DND-41 (cell line): ENCODE measurements at regions not wholly inside any gene's neighbourhood (a gene's known extent, or its start where the extent isn't known, plus 50 kb on each side); places are given as distances from the start of the nearest gene placed in this dataset.

ENCODE experiments used
- ATAC-seq: fragments of 200-7000 bp; cut with Tn5 transposase; 3 replicates; pipeline ENCODE4 v1.9.1; 2021; ENCODE audit warnings: low read depth; ENCODE audit not compliant: insufficient read depth
- DNase-seq: peaks from one replicate; pipeline ENCODE4 v3.0.0-alpha.2; 2020
- H2AFZ ChIP-seq: 2 replicates; pipeline ENCODE4 v1.6.0; 2012; ENCODE audit warnings: low read depth, low read length
- H3K27ac ChIP-seq: 2 replicates; pipeline ENCODE4 v1.5.1; 2012; ENCODE audit warnings: low read length, inconsistent platforms
- H3K27me3 ChIP-seq: fragments of 200-600 bp; sonication (generic); 2 replicates; pipeline ENCODE4 v1.6.0; 2012; ENCODE audit warnings: low read length, mild to moderate bottlenecking, inconsistent platforms; ENCODE audit not compliant: insufficient read depth, poor library complexity
- H3K36me3 ChIP-seq: 2 replicates; pipeline ENCODE4 v1.5.1; 2012; ENCODE audit warnings: low read length, inconsistent platforms; ENCODE audit not compliant: insufficient read depth
- H3K4me1 ChIP-seq: 2 replicates; pipeline ENCODE4 v1.5.1; 2012; ENCODE audit warnings: mild to moderate bottlenecking, low read length; ENCODE audit not compliant: insufficient read depth
- H3K4me2 ChIP-seq: 2 replicates; pipeline ENCODE4 v1.6.0; 2012; ENCODE audit warnings: mild to moderate bottlenecking, moderate library complexity, low read length, inconsistent platforms; ENCODE audit not compliant: insufficient read depth
- H3K4me3 ChIP-seq, 2 experiments: fragments of 200-600 bp in 1 of 2; shearing (Covaris generic) in 1 of 2; 2 replicates each; pipeline ENCODE4 v1.5.1; 2012 to 2016; ENCODE audit warnings: inconsistent platforms in 2 of 2, low read length in 2 of 2, mild to moderate bottlenecking in 2 of 2, low read depth in 1 of 2, moderate library complexity in 1 of 2
- H3K79me2 ChIP-seq: 2 replicates; pipeline ENCODE4 v1.6.0; 2012; ENCODE audit warnings: low read length, inconsistent platforms; ENCODE audit not compliant: insufficient read depth
- H3K9ac ChIP-seq: 2 replicates; pipeline ENCODE4 v1.6.0; 2012; ENCODE audit warnings: low read depth, mild to moderate bottlenecking, inconsistent platforms, low read length, moderate library complexity
- H3K9me3 ChIP-seq: 2 replicates; pipeline ENCODE4 v1.5.1; 2012; ENCODE audit warnings: low read length, moderate library complexity, mild to moderate bottlenecking, inconsistent platforms; ENCODE audit not compliant: insufficient read depth, severe bottlenecking
- H4K20me1 ChIP-seq: 2 replicates; pipeline ENCODE4 v1.6.0; 2012; ENCODE audit warnings: low read length; ENCODE audit not compliant: insufficient read depth
- CTCF ChIP-seq: IDR thresholded peaks from 2 replicates; pipeline ENCODE4 v1.5.1; 2012; ENCODE audit warnings: borderline replicate concordance, low read length, moderate library complexity, mild to moderate bottlenecking; ENCODE audit not compliant: poor library complexity, severe bottlenecking; ENCODE audit errors: extremely low read depth
- EZH2 ChIP-seq: IDR thresholded peaks from 3 replicates; pipeline ENCODE4 v1.6.1; 2012; ENCODE audit warnings: borderline replicate concordance, low read depth, mild to moderate bottlenecking, moderate library complexity, low read length, inconsistent platforms; ENCODE audit not compliant: severe bottlenecking

- ATAC-seq (no peak), DNase-seq (no peak)
- Histone ChIP-seq H3K9me3 (no peaks in the 10 kb centered on the region), H3K79me2 (no peaks in the 10 kb centered on the region), H2AFZ (no peak overlapping the region), H3K27ac (no peak overlapping the region), H3K27me3 (no peaks in the 10 kb centered on the region), H3K9ac (no peak overlapping the region), H3K4me1 (no peaks in the 10 kb centered on the region), H4K20me1 (no peaks in the 10 kb centered on the region), H3K4me3 (no peak overlapping the region), H3K4me2 (no peak overlapping the region), H3K36me3 (no peaks in the 10 kb centered on the region)
- no peak for TF ChIP-seq EZH2
These were observed 656.9 kb downstream of the TSN start for GRCh38 chr2:122412360-122412759.

GRCh38 chr2:122414902-122415301 lies 659.5 kb downstream of the TSN start:
- Histone ChIP-seq H3K79me2 (no peaks in the 10 kb centered on the region), H3K9me3 (no peaks in the 10 kb centered on the region), H2AFZ (no peak overlapping the region)

GRCh38 chr2:122417114-122417513 lies 661.7 kb downstream of the TSN start:
- no peaks in the 10 kb centered on the region for H3K4me1 ChIP-seq
- no peaks in the 10 kb centered on the region for H3K27me3 ChIP-seq
- no peak overlapping the region for H3K9ac ChIP-seq
- H3K36me3 ChIP-seq = no peaks in the 10 kb centered on the region
- no peaks in the 10 kb centered on the region for H3K79me2 ChIP-seq
- no peak overlapping the region for H3K4me3 ChIP-seq
- H4K20me1 ChIP-seq = no peaks in the 10 kb centered on the region
- DNase-seq (no peak), ATAC-seq (no peak)
- H3K9me3 ChIP-seq = no peaks in the 10 kb centered on the region
- H3K4me2 ChIP-seq = no peak overlapping the region
- H2AFZ ChIP-seq = no peak overlapping the region
- TF ChIP-seq EZH2 (no peak), CTCF (no peak)
- no peak overlapping the region for H3K27ac ChIP-seq

More at GRCh38 chr2:122414902-122415301, 659.5 kb downstream of the TSN start:
- Histone ChIP-seq H3K4me1 (no peaks in the 10 kb centered on the region), H3K9ac (no peak overlapping the region), H3K36me3 (no peaks in the 10 kb centered on the region), H4K20me1 (no peaks in the 10 kb centered on the region), H3K4me2 (no peak overlapping the region), H3K4me3 (no peak overlapping the region), H3K27ac (no peak overlapping the region), H3K27me3 (no peaks in the 10 kb centered on the region)
- TF ChIP-seq CTCF = no peak
- TF ChIP-seq EZH2 = no peak
- no peak for ATAC-seq
- DNase-seq = no peak

GRCh38 chr2:122421775-122422174 lies 666.3 kb downstream of the TSN start:
- Histone ChIP-seq H3K9ac (no peak overlapping the region), H3K9me3 (no peaks in the 10 kb centered on the region), H3K27ac (no peak overlapping the region), H4K20me1 (no peaks in the 10 kb centered on the region), H3K4me1 (no peaks in the 10 kb centered on the region), H3K79me2 (no peaks in the 10 kb centered on the region), H2AFZ (no peak overlapping the region), H3K4me3 (no peak overlapping the region), H3K4me2 (no peak overlapping the region), H3K36me3 (no peaks in the 10 kb centered on the region), H3K27me3 (no peaks in the 10 kb centered on the region)
- DNase-seq = no peak
- no peak for TF ChIP-seq EZH2
- TF ChIP-seq CTCF = no peak
- no peak for ATAC-seq
